Adrenal gland (tissue), 9 donors: ENCODE measurements at regions not wholly inside any gene's neighbourhood (a gene's known extent, or its start where the extent isn't known, plus 50 kb on each side); places are given as distances from the start of the nearest gene placed in this dataset.

Experiments
- DNase-seq, 7 donors: peaks; one replicate each; pipeline ENCODE4 v3.0.0-alpha.2; 2019 to 2020
- H3K27ac ChIP-seq, 5 donors: fragments of 200-600 bp; sonication (generic) in 4 of 5; 1 replicate in 3 of 5; 2 replicates in 2 of 5; pipeline versions ENCODE4 v1.5.1 to v1.8.0; 2016 to 2020; ENCODE audit warnings: mild to moderate bottlenecking in 1 of 5
- H3K27me3 ChIP-seq: fragments of 200-600 bp; 2 replicates; pipeline ENCODE4 v1.8.0; 2021
- H3K36me3 ChIP-seq, 2 donors: fragments of 200-600 bp; replicated peaks in 1 of 2; 1 replicate in 1 of 2; 2 replicates in 1 of 2; pipeline versions ENCODE4 v1.5.1 to v1.8.0; 2018 to 2022
- H3K4me1 ChIP-seq, 2 donors: fragments of 200-600 bp; replicated peaks in 1 of 2; 1 replicate in 1 of 2; 2 replicates in 1 of 2; pipeline versions ENCODE4 v1.5.1 to v1.8.0; 2018 to 2021
- H3K4me3 ChIP-seq, 4 donors: fragments of 200-600 bp; sonication (generic) in 3 of 4; one replicate each; pipeline ENCODE4 v1.5.1; 2016 to 2018
- H3K9me3 ChIP-seq, 3 donors: fragments of 200-600 bp; sonication (generic) in 1 of 3; replicated peaks in 1 of 3; 1 replicate in 2 of 3; 2 replicates in 1 of 3; pipeline versions ENCODE4 v1.5.1 to v1.8.0; 2016 to 2021
- POLR2A ChIP-seq, 2 donors: fragments of 450-650 bp; IDR thresholded peaks; one replicate each; pipeline ENCODE4 v1.6.1; 2017; ENCODE audit warnings: antibody characterized with exemption in 2 of 2, mild to moderate bottlenecking in 2 of 2, moderate library complexity in 1 of 2
- WGBS, 4 donors: extraction: QIAGEN DNeasy Blood & Tissue Kit in 2 of 4; methylation state at CpG; one replicate each; pipeline versions ENCODE4 v1.1.5 to v1.1.7; 2013 to 2017; 5-methylcytosine and 5-hydroxymethylcytosine counted together
- intact Hi-C, 2 donors: fragments of 100-400 bp; cut with DNase I; formaldehyde crosslinking; loops; one replicate each; pipeline versions ENCODE4 v1.14.1 to v1.15.0; 2022 to 2023
- TF ChIP-seq, protein P1 (sequence below), 6 experiments: fragments of 450-650 bp in 4 of 6; fragments of 200-600 bp in 2 of 6; sonication (generic) in 1 of 6; IDR thresholded peaks; 1 replicate in 5 of 6; 2 replicates in 1 of 6; pipeline versions ENCODE4 v1.5.1 to v1.8.0; 2016 to 2021; ENCODE audit warnings: antibody characterized with exemption in 6 of 6, mild to moderate bottlenecking in 2 of 6, moderate library complexity in 1 of 6
- donor health status: healthy with polysubstance abuse.
- donor health status: Bipolar disorder and iron deficiency.
- donor health status: DM: yes; HTN: yes; CAD: no.
- donor health status: DM: no; HTN: no; CAD: no.
- donor health status: DM: no; HTN: no; CAD: no.

- H3K27ac ChIP-seq, result no peak overlapping the region
Measured at GRCh38 chr2:129748653-129749052, 230.8 kb upstream of the RAB6C start.

DNA sequence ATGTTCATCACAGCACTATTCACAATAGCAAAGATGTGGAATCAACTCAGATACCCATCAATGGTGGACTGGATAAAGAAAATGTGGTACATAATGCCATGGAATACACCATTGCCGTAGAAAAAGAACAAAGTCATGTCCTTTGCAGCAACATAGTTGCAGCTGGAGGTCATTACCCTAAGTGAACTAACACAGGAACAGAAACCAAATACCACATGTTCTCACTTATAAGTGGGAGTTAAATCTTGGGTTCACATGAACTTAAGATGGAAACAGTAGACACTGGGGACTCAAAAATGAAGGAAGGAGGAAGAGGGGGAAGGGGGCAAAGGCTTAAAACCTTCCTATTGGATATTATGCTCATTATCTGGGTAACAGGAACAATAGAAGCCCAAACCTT, 228.1 kb upstream of the RAB6C start:
- Histone ChIP-seq H3K27me3 (no peaks in the 10 kb centered on the region), H3K9me3 (no peaks in the 10 kb centered on the region), H3K4me3 (no peak overlapping the region), H3K36me3 (no peaks in the 10 kb centered on the region), H3K4me1 (no peaks in the 10 kb centered on the region), H3K27ac (no peak overlapping the region)
- 40 to 70% (median 60%) methylated on average over 1 of the region's 1 CpG for WGBS, 4 donors
- intact Hi-C loops, result no loop called here
- no peak for TF ChIP-seq POLR2A (IDR thresholded peaks at IDR 0.05)
- TF ChIP-seq, protein P1, sequence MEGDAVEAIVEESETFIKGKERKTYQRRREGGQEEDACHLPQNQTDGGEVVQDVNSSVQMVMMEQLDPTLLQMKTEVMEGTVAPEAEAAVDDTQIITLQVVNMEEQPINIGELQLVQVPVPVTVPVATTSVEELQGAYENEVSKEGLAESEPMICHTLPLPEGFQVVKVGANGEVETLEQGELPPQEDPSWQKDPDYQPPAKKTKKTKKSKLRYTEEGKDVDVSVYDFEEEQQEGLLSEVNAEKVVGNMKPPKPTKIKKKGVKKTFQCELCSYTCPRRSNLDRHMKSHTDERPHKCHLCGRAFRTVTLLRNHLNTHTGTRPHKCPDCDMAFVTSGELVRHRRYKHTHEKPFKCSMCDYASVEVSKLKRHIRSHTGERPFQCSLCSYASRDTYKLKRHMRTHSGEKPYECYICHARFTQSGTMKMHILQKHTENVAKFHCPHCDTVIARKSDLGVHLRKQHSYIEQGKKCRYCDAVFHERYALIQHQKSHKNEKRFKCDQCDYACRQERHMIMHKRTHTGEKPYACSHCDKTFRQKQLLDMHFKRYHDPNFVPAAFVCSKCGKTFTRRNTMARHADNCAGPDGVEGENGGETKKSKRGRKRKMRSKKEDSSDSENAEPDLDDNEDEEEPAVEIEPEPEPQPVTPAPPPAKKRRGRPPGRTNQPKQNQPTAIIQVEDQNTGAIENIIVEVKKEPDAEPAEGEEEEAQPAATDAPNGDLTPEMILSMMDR (IDR thresholded peaks at IDR 0.05), result no peak
- DNase-seq, result no peak

More at GRCh38 chr2:129748653-129749052, 230.8 kb upstream of the RAB6C start:
- DNase-seq, result no peak
- TF ChIP-seq, protein P1 (IDR thresholded peaks at IDR 0.05), result no peak
- no peak for TF ChIP-seq POLR2A (IDR thresholded peaks at IDR 0.05)
- no peaks in the 10 kb centered on the region for H3K9me3 ChIP-seq
- H3K4me3 ChIP-seq, result no peak overlapping the region
- no peaks in the 10 kb centered on the region for H3K36me3 ChIP-seq
- 43 to 45% (median 44%) methylated on average over 6 of the region's 6 CpGs for WGBS, 4 donors
- no peaks in the 10 kb centered on the region for H3K4me1 ChIP-seq
- intact Hi-C loops, result no loop called here
- H3K27me3 ChIP-seq, result no peaks in the 10 kb centered on the region

DNA sequence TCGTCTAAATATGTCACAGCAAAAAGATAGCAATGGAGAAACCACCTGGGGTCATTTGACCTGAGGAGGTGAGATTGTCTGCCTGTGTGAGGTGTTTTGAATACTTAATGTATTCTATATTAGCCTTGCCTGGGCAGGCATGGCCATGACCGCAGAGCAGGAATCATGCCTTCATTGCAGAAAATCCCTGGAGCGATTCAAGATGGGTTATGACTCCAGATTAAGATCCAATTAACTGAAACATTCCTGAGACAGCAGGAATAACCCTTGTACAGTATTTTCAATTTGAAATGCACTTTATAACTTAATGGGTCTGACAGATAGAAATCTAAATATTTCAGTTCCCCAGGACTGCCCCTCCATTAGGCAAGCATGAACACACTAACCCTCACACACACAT, 227.3 kb upstream of the RAB6C start:
- intact Hi-C loops, result no loop called here
- WGBS, 4 donors, result 76 to 88% (median 83%) methylated on average over 3 of the region's 3 CpGs
- H3K4me3 ChIP-seq, result no peak overlapping the region
- no peaks in the 10 kb centered on the region for H3K27me3 ChIP-seq
- H3K9me3 ChIP-seq, result no peaks in the 10 kb centered on the region
- TF ChIP-seq, protein P1 (IDR thresholded peaks at IDR 0.05), result no peak
- TF ChIP-seq POLR2A (IDR thresholded peaks at IDR 0.05), result no peak
- no peak for DNase-seq
- H3K4me1 ChIP-seq, result no peaks in the 10 kb centered on the region
- no peaks in the 10 kb centered on the region for H3K36me3 ChIP-seq
- H3K27ac ChIP-seq, result no peak overlapping the region

DNA sequence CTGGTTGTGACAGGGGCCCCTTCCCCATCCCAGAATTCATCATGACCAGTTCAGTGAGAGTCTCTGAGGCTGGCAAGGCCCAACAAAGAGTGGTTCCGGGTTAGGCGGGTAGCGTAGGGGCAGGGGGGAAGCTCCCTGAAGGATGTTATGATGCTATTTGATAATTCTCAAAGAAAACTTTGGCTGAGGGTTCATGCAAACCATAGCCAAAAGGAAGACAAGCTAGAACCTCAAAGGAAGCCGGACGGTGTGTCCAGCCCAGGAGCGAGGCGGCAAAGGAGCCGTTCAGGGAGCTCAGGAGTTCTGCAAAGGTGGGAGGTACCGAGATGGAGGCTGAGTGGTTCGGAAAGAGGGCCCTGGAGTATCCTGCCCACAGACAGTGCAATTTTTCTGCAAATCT, 226.8 kb upstream of the RAB6C start:
- Histone ChIP-seq H3K36me3 (no peaks in the 10 kb centered on the region), H3K27me3 (no peaks in the 10 kb centered on the region), H3K9me3 (no peaks in the 10 kb centered on the region), H3K4me3 (no peak overlapping the region), H3K4me1 (no peaks in the 10 kb centered on the region), H3K27ac (no peak overlapping the region)
- DNase-seq, result no peak
- intact Hi-C loops, result no loop called here
- 84 to 89% (median 85%) methylated on average over 10 of the region's 10 CpGs for WGBS, 4 donors
- TF ChIP-seq, protein P1 (IDR thresholded peaks at IDR 0.05), result no peak
- TF ChIP-seq POLR2A (IDR thresholded peaks at IDR 0.05), result no peak
